ENCODE measurements at regions not wholly inside any gene's neighbourhood (a gene's known extent, or its start where the extent isn't known, plus 50 kb on each side); places are given as distances from the start of the nearest gene placed in this dataset.

- TF ChIP-seq YY1 (IDR thresholded peaks at IDR 0.05; ENCODE audit: insufficient read depth, insufficient read length) (no peak), SUZ12 (IDR thresholded peaks at IDR 0.05; ENCODE audit: extremely low read depth, insufficient read depth, insufficient read length) (no peak), ZNF274 (IDR thresholded peaks at IDR 0.05; ENCODE audit: low read depth, low read length) (no peak)
These were observed 164.4 kb upstream of the AFDN start for GRCh38 chr6:167662075-167662880.

All from NT2/D1 (cell line).